SH-SY5Y (cell line): ENCODE measurements at regions not wholly inside any gene's neighbourhood (a gene's known extent, or its start where the extent isn't known, plus 50 kb on each side); places are given as distances from the start of the nearest gene placed in this dataset.

ENCODE experiments used
- GATA2 ChIP-seq: IDR thresholded peaks from 2 replicates; pipeline ENCODE4 v1.6.1; 2011; ENCODE audit warnings: mild to moderate bottlenecking, low read depth, low read length
- GATA3 ChIP-seq: IDR thresholded peaks from 2 replicates; pipeline ENCODE4 v1.6.1; 2011; ENCODE audit warnings: low read depth, mild to moderate bottlenecking, low read length, moderate library complexity

GRCh38 chr10:120960725-120961124 is 109.6 kb downstream of the WDR11 start:
- TF ChIP-seq GATA2 (no peak), GATA3 (no peak)

- no peak for TF ChIP-seq GATA3
- no peak for TF ChIP-seq GATA2
Measured at GRCh38 chr10:120961795-120962755, 110.9 kb downstream of the WDR11 start.

DNA sequence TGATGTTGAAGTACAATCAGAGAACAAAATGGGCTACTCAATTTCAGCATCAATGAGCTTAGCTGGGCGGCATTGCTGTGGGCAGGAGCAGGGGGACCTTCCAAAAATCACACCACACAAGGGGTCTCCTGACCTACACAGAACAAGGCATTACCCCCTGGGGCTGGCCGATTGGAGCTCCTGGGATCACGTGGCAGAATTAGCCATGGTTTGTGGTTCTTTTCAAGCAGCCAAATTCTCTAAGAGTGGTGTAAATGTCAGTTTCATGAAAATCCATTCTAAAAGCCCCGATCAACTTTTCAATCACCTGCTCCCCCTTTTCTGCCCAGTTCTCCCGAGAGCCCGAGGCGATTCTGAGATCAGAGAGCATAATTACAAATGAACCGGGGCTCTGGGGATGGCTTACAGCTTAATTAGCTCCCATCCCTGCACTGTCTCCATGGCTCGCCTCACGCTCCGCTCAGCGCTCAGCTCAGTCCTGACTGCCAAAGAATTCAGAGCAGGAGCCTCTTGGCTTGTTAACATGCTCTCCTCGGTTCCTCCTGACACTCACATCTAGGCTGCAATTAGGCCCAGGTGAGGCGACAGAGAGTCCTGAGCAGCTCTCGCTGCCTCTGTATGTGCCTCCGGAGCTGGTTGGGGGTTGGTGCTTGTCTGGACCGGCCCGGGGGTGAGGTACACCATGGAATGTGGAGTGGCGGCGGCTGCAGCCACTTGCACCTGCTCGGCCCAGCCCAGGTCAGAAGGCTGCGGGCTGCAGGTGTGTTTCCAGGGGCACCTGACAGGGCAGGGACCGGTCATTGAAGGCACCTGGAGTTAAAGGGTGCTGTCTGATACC is 111.8 kb downstream of the WDR11 start:
- TF ChIP-seq GATA2: no peak
- no peak for TF ChIP-seq GATA3

DNA sequence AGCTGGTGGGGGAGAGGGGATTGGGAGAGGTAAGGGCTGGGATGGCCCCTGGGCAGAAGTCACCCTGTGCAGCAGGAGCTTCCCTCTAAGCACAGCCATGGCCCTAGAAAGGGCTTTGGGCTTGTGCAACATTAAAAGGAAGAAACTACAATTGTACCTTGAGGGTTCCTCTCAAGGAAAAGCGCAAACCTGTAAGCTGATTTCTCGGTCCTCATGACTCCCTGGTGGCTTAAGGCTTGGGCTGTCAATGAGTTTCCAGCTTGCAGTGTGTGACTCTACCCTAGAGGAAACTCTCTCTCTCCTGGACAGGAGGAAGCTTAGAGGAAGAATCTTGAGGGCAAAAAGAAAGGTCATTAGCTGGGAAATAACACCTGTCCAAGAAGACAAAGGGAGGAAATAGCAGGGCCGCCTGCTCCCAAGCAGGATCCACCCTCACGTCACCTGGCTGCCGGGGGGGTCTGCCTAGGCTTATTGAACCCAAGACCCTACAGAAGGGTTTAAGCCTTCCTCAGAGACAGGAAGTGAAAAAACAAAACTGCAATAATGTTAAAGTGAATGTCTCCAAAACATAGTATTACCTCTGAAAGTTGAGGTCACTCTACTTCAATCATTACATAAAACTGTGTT is 112.5 kb downstream of the WDR11 start:
- no peak for TF ChIP-seq GATA3
- no peak for TF ChIP-seq GATA2

DNA sequence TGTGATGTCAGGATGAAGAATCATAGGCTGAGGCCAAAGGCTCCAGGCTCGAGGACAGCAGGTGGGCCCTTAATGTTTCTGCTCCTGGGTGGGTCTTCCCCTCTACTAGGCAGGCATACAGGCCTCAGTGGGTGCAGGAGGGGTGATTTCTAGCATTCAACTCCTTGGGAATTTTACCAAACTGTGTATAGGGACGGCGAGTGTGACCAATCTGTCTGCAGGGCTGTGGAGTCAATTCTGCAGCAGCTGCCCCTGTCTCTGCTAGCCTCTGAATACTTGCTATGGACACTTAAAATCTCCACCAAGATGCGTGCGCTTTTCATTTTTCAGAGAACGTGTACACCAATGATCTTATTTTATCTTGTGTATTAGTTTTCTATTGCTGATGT is 115.5 kb downstream of the WDR11 start:
- TF ChIP-seq GATA2: no peak
- no peak for TF ChIP-seq GATA3

DNA sequence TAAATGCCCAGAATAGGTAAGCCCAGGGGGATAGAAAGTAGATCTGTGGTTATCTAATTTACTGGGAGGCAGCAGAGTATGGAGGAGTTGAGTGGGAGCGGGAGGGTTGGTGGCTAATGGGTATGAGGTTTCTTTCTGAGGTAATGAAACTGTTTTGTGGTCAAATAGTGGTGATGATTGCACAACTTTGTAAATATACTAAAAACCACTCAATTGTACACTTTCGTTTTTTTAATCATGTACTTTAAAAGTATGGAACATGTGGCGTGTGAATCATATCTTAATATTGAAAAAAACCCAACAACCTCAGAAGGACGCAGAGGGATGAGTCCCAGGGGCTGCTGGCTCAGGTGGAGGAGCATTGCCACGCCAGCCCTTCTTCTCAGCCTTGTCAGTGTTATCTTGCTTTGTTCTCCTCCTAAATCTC is 118.1 kb downstream of the WDR11 start:
- TF ChIP-seq GATA2: no peak
- no peak for TF ChIP-seq GATA3

DNA sequence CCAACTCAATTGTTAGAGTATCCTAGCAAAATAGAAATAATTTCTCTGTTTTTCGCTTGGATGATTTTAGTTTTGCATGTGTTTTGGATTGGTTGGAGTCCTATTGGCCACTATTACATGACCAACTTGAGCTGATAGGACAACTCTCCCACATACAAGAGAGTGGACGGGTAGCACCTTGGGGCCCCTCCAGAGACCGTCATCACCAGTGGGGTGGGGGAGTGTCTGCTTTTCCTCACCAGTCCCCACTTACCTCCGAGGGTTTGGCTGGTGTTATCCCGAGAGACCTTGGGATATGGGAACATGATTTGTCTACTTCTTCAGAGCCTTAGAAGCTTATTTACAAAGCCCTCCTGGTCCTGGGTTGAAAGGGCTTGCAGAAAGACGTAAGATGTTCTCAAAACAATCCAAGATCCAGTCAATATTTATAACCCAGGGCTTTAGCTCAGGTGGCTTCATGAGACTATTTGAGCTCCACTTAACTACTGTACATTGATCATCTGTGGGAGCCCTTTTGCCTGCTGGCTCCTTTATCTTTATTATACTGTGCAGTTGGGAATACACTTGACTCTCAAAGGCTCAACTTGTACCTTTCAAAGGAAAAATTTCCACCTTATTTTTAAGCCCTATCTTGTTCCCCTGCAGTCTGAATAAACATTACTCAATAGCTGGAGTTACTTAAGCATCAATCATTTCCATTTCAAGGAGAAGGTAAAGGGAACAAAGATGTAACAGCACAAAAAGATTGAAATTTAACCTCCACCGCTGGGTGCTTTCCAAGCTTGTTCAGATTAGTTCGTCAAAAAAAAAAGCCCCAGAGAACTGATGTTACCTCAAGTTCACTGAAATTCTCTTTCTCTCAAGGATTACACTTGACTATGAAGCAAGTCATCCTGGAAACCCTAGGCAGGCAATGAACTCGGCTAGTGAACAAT is 119.7 kb downstream of the WDR11 start:
- no peak for TF ChIP-seq GATA3
- TF ChIP-seq GATA2: no peak

GRCh38 chr10:120971671-120972070 is 120.5 kb downstream of the WDR11 start:
- TF ChIP-seq GATA2: no peak

GRCh38 chr10:120972259-120972658 is 121.1 kb downstream of the WDR11 start:
- TF ChIP-seq GATA3 (no peak), GATA2 (no peak)

GRCh38 chr10:120975072-120975867 is 124.1 kb downstream of the WDR11 start:
- no peak for TF ChIP-seq GATA2
- no peak for TF ChIP-seq GATA3

DNA sequence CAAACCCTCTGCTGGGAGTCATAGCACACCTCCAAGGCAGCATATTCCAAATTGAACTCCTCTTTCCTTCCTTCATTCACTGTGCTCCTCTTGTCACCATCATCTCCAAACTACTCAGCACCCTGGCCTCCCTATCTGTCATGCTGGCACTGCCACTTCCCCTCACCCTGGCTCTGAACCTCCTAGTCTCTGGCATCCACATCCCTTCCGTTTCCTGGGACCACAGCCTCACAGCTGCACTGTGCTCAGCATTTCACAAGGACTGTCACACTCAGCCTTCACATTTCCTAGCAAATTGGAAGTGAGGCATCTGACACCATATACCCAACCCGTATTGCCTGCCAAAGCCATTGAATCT is 124.7 kb downstream of the WDR11 start:
- TF ChIP-seq GATA3: no peak
- TF ChIP-seq GATA2: no peak

GRCh38 chr10:120977897-120978296 is 126.7 kb downstream of the WDR11 start:
- no peak for TF ChIP-seq GATA3
- TF ChIP-seq GATA2: no peak

DNA sequence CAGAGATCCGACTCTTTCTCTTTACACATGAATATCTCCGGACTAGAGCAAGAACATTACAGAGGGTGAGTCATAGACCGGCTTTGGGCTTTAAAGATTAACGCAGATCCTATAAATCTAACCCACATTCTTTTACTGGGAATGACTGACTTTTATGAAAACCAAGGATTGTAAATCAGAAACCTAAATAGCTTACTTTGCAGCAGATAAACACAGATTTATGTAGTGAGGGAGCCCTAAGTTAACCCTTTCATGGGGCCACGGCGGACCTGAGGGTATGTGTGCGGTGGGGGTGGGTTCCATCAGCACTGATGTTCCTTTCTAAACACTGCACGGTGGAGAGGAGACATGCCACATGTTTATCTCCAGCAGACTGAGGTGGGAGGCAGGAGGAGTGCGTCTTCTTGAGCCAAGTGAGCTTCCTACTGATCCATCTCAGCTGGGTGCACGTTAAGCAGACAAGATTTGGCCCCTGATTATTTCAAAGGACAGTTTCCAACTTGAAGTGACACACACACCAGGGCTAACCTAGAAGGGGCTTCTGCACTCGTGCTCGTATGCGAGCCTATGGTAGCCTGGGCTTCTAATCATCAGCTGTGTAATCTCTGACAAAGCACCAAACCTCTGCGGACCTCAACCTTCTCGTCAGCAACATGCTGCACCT is 127.6 kb downstream of the WDR11 start:
- TF ChIP-seq GATA2 (no peak), GATA3 (no peak)
